Natural killer cell (primary cell): ENCODE measurements at regions not wholly inside any gene's neighbourhood (a gene's known extent, or its start where the extent isn't known, plus 50 kb on each side); places are given as distances from the start of the nearest gene placed in this dataset.

ENCODE experiments used
- ATAC-seq, 3 donors: fragments of 150-1000 bp in 2 of 3; fragments of 200-7000 bp in 1 of 3; cut with Tn5 transposase; 1 replicate in 1 of 3; 2 replicates in 2 of 3; pipeline ENCODE4 v1.10.0; 2021; ENCODE audit warnings: mild to moderate bottlenecking in 2 of 3, moderate library complexity in 2 of 3
- DNase-seq, 2 donors: peaks; one replicate each; pipeline versions ENCODE4 v3.0.0 to v3.0.0-alpha.2; 2013 to 2021; ENCODE audit warnings: mixed read lengths in 1 of 2
- H3K27ac ChIP-seq: one replicate; pipeline ENCODE4 v1.5.1; 2013; ENCODE audit warnings: mild to moderate bottlenecking, low read length
- H3K27me3 ChIP-seq: one replicate; pipeline ENCODE4 v1.6.1; 2013; ENCODE audit warnings: low read length; ENCODE audit not compliant: control insufficient read depth, insufficient read depth
- H3K36me3 ChIP-seq: one replicate; pipeline ENCODE4 v1.6.1; 2013; ENCODE audit warnings: low read length; ENCODE audit not compliant: control insufficient read depth, insufficient read depth
- H3K4me1 ChIP-seq: one replicate; pipeline ENCODE4 v1.6.1; 2013; ENCODE audit warnings: low read length; ENCODE audit not compliant: control insufficient read depth, insufficient read depth
- H3K4me3 ChIP-seq: one replicate; pipeline ENCODE4 v1.5.1; 2013; ENCODE audit warnings: low read length
- H3K9me3 ChIP-seq: one replicate; pipeline ENCODE4 v1.6.1; 2013; ENCODE audit warnings: low read length; ENCODE audit not compliant: control insufficient read depth, insufficient read depth
- H3K27ac Mint-ChIP-seq, 2 donors: one replicate each; pipeline ENCODE4 v1.8.0; 2022; ENCODE audit warnings: mild to moderate bottlenecking in 2 of 2, mixed read lengths in 2 of 2, moderate library complexity in 1 of 2
- H3K27me3 Mint-ChIP-seq, 2 donors: one replicate each; pipeline ENCODE4 v1.8.0; 2022; ENCODE audit warnings: low read depth in 2 of 2, mixed read lengths in 2 of 2
- H3K36me3 Mint-ChIP-seq: one replicate; pipeline ENCODE4 v1.8.0; 2022; ENCODE audit warnings: mixed read lengths
- H3K4me1 Mint-ChIP-seq, 2 donors: one replicate each; pipeline ENCODE4 v1.8.0; 2022; ENCODE audit warnings: mixed read lengths in 2 of 2
- H3K4me3 Mint-ChIP-seq: one replicate; pipeline ENCODE4 v1.8.0; 2022; ENCODE audit warnings: mild to moderate bottlenecking, moderate library complexity, mixed read lengths
- H3K9me3 Mint-ChIP-seq, 2 donors: one replicate each; pipeline ENCODE4 v1.8.0; 2022; ENCODE audit warnings: mixed read lengths in 2 of 2
- WGBS: methylation state at CpG from one replicate; pipeline ENCODE4 v1.1.7; 2013; ENCODE audit warnings: missing lambda C conversion rate; ENCODE audit not compliant: insufficient coverage; 5-methylcytosine and 5-hydroxymethylcytosine counted together
- intact Hi-C: fragments of 100-400 bp; cut with micrococcal nuclease; formaldehyde crosslinking; loops from one replicate; pipeline ENCODE4 v1.14.2; 2022
- TF ChIP-seq, protein P1 (sequence below): fragments of 200-600 bp; IDR thresholded peaks from one replicate; pipeline ENCODE4 v1.8.0; 2022; ENCODE audit warnings: antibody characterized with exemption

- H3K27ac Mint-ChIP-seq = no peak overlapping the region
- TF ChIP-seq, protein P1, sequence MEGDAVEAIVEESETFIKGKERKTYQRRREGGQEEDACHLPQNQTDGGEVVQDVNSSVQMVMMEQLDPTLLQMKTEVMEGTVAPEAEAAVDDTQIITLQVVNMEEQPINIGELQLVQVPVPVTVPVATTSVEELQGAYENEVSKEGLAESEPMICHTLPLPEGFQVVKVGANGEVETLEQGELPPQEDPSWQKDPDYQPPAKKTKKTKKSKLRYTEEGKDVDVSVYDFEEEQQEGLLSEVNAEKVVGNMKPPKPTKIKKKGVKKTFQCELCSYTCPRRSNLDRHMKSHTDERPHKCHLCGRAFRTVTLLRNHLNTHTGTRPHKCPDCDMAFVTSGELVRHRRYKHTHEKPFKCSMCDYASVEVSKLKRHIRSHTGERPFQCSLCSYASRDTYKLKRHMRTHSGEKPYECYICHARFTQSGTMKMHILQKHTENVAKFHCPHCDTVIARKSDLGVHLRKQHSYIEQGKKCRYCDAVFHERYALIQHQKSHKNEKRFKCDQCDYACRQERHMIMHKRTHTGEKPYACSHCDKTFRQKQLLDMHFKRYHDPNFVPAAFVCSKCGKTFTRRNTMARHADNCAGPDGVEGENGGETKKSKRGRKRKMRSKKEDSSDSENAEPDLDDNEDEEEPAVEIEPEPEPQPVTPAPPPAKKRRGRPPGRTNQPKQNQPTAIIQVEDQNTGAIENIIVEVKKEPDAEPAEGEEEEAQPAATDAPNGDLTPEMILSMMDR = no peak
- Histone ChIP-seq H3K36me3 (no peaks in the 10 kb centered on the region), H3K27ac (no peak overlapping the region), H3K4me3 (no peak overlapping the region), H3K9me3 (no peaks in the 10 kb centered on the region), H3K4me1 (no peaks in the 10 kb centered on the region), H3K27me3 (no peaks in the 10 kb centered on the region)
- peaks cover 0 to 6% of the 10 kb centered on the region in 2 donors for H3K9me3 Mint-ChIP-seq
- H3K4me3 Mint-ChIP-seq = no peak overlapping the region
- H3K36me3 Mint-ChIP-seq = no peaks in the 10 kb centered on the region
- 94% methylated on average over 1 of the region's 1 CpG for WGBS
- intact Hi-C loops = no loop called here
- no peaks in the 10 kb centered on the region for H3K4me1 Mint-ChIP-seq
- ATAC-seq = no peak
- no peak for DNase-seq
- H3K27me3 Mint-ChIP-seq = no peaks in the 10 kb centered on the region
These were observed 179.6 kb downstream of the CBLN1 start for GRCh38 chr16:49101997-49102396.

DNA sequence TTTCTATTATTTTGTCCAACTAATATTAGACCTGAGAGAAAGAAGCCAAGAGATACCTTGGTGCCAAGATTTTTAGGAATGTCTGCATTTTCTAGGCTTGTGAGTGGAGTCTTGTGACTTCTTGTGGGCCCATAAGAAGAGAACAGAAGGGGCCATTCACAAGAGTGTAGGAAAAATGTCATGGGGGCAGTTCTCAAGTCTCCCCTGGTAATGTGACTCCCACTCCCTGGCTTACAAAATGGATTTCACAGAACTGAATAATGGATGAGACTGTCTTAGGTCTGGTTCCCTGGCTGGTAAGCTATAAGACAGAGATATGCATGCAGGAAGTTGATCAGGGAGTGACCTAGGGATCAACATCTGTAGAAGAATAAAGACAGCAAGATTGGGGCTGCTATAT lies 181.3 kb downstream of the CBLN1 start:
- Mint-ChIP-seq H3K4me3 (no peak overlapping the region), H3K36me3 (no peaks in the 10 kb centered on the region), H3K27me3 (no peaks in the 10 kb centered on the region), H3K4me1 (no peaks in the 10 kb centered on the region), H3K27ac (no peak overlapping the region), H3K9me3 (peaks cover 0 to 6% of the 10 kb centered on the region in 2 donors)
- Histone ChIP-seq H3K4me1 (no peaks in the 10 kb centered on the region), H3K9me3 (no peaks in the 10 kb centered on the region), H3K36me3 (no peaks in the 10 kb centered on the region), H3K4me3 (no peak overlapping the region), H3K27ac (no peak overlapping the region), H3K27me3 (no peaks in the 10 kb centered on the region)
- intact Hi-C loops = no loop called here
- ATAC-seq (no peak), DNase-seq (no peak)
- TF ChIP-seq, protein P1 = no peak

DNA sequence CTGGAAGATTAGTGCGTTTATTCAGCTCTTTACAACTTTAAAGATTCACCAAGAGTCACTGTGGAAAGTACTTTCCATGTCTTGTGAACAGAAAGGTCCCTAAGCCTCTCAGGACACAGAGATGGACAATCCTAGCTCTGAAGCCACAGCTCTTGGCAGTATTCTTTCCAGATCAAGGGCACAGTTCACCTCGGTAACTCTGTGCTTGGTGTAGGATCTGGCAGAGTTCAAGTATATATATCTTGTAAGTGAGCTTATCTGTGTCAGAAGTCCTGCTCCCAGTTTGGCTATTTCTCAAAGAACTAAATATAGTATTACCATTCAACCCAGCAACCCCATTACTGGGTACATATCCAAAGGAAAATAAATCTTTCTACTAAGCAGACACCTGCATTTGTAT lies 183.7 kb downstream of the CBLN1 start:
- no peaks in the 10 kb centered on the region for H3K4me1 Mint-ChIP-seq
- no peaks in the 10 kb centered on the region for H3K27me3 Mint-ChIP-seq
- H3K27me3 ChIP-seq = no peaks in the 10 kb centered on the region
- H3K9me3 Mint-ChIP-seq = peaks cover 0 to 3% of the 10 kb centered on the region in 2 donors
- ATAC-seq (no peak), DNase-seq (no peak)
- H3K4me1 ChIP-seq = no peaks in the 10 kb centered on the region
- no peak overlapping the region for H3K27ac ChIP-seq
- TF ChIP-seq, protein P1 = no peak
- H3K27ac Mint-ChIP-seq = no peak overlapping the region
- no peak overlapping the region for H3K4me3 ChIP-seq
- H3K4me3 Mint-ChIP-seq = no peak overlapping the region
- intact Hi-C loops = no loop called here
- no peaks in the 10 kb centered on the region for H3K9me3 ChIP-seq
- WGBS = 95% methylated on average over 2 of the region's 2 CpGs
- H3K36me3 ChIP-seq = no peaks in the 10 kb centered on the region
- no peaks in the 10 kb centered on the region for H3K36me3 Mint-ChIP-seq

- Histone ChIP-seq H3K27ac (no peak overlapping the region), H3K4me1 (no peaks in the 10 kb centered on the region), H3K4me3 (no peak overlapping the region), H3K27me3 (no peaks in the 10 kb centered on the region), H3K36me3 (no peaks in the 10 kb centered on the region), H3K9me3 (no peaks in the 10 kb centered on the region)
- ATAC-seq (no peak), DNase-seq (no peak)
- H3K4me1 Mint-ChIP-seq = no peaks in the 10 kb centered on the region
- H3K4me3 Mint-ChIP-seq = no peak overlapping the region
- peaks cover 0 to 3% of the 10 kb centered on the region in 2 donors for H3K27me3 Mint-ChIP-seq
- 77% methylated on average over 7 of the region's 7 CpGs for WGBS
- intact Hi-C loops = no loop called here
- TF ChIP-seq, protein P1 = no peak
- peaks cover 0 to 4% of the 10 kb centered on the region in 2 donors for H3K9me3 Mint-ChIP-seq
- H3K36me3 Mint-ChIP-seq = no peaks in the 10 kb centered on the region
- no peak overlapping the region for H3K27ac Mint-ChIP-seq
These were observed 185.3 kb downstream of the CBLN1 start for GRCh38 chr16:49096176-49096945.
